Naive thymus-derived CD8-positive, alpha-beta T cell (primary cell): ENCODE measurements at regions not wholly inside any gene's neighbourhood (a gene's known extent, or its start where the extent isn't known, plus 50 kb on each side); places are given as distances from the start of the nearest gene placed in this dataset.
"Not testable (repeated sequence)": the region's sequence is repeated elsewhere in the genome, so short reads cannot be mapped to it uniquely, and the experiment has no call there.

Experiments
- ATAC-seq, 2 donors: fragments of 150-1000 bp; cut with Tn5 transposase in 1 of 2; sonication (Bioruptor Pico), chemical (Tn5 transposase) in 1 of 2; 1 replicate in 1 of 2; 2 replicates in 1 of 2; pipeline ENCODE4 v1.10.0; 2021; ENCODE audit warnings: mild to moderate bottlenecking in 2 of 2, moderate library complexity in 2 of 2
- POLR2A ChIA-PET: fragments of 350-600 bp; sonication (Branson Sonifier 250); formaldehyde crosslinking; loops from one replicate; lab custom pipeline; 2021; ENCODE audit warnings: antibody characterized with exemption; lab: Charles Lee
- DNase-seq, 10 donors: peaks; one replicate each; pipeline versions ENCODE4 v3.0.0 to v3.0.0-alpha.2; 2020 to 2022
- H3K27ac Mint-ChIP-seq, 10 donors: one replicate each; pipeline ENCODE4 v1.8.0; 2020 to 2022; ENCODE audit warnings: mild to moderate bottlenecking in 10 of 10, mixed read lengths in 10 of 10, moderate library complexity in 4 of 10, inconsistent platforms in 1 of 10
- H3K27me3 Mint-ChIP-seq, 5 donors: one replicate each; pipeline ENCODE4 v1.8.0; 2021 to 2022; ENCODE audit warnings: mixed read lengths in 5 of 5
- H3K36me3 Mint-ChIP-seq, 3 donors: one replicate each; pipeline ENCODE4 v1.8.0; 2020 to 2022; ENCODE audit warnings: mixed read lengths in 3 of 3, mild to moderate bottlenecking in 2 of 3, inconsistent platforms in 1 of 3
- H3K4me1 Mint-ChIP-seq, 4 donors: one replicate each; pipeline ENCODE4 v1.8.0; 2021 to 2022; ENCODE audit warnings: mixed read lengths in 4 of 4
- H3K4me3 Mint-ChIP-seq, 10 donors: one replicate each; pipeline ENCODE4 v1.8.0; 2020 to 2022; ENCODE audit warnings: mild to moderate bottlenecking in 10 of 10, mixed read lengths in 10 of 10, moderate library complexity in 6 of 10, inconsistent platforms in 1 of 10
- H3K9me3 Mint-ChIP-seq, 9 donors: one replicate each; pipeline ENCODE4 v1.8.0; 2020 to 2022; ENCODE audit warnings: mixed read lengths in 9 of 9, mild to moderate bottlenecking in 3 of 9, inconsistent platforms in 1 of 9, moderate library complexity in 1 of 9

DNA sequence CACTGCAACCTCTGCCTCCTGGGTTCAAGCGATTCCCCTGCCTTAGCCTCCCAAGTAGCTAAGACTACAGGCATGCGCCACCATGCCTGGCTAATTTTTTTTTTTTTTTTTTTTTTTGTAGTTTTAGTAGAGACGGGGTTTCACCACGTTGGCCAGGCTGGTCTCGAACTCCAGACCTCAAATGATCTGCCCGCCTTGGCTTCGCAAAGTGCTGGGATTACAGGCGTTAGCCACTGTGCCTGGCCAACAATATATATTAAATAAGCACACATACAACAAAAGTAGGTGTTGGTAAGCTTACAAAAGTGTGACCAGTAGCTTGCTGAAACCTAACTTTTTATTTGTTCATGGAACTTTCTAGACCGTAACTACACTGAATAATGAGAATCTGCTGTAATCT, 117.1 kb upstream of the SERF1B start:
- POLR2A ChIA-PET, H3K27me3 Mint-ChIP-seq, ATAC-seq, H3K36me3 Mint-ChIP-seq, H3K9me3 Mint-ChIP-seq, H3K4me3 Mint-ChIP-seq, H3K4me1 Mint-ChIP-seq, DNase-seq, H3K27ac Mint-ChIP-seq: not testable (repeated sequence)

DNA sequence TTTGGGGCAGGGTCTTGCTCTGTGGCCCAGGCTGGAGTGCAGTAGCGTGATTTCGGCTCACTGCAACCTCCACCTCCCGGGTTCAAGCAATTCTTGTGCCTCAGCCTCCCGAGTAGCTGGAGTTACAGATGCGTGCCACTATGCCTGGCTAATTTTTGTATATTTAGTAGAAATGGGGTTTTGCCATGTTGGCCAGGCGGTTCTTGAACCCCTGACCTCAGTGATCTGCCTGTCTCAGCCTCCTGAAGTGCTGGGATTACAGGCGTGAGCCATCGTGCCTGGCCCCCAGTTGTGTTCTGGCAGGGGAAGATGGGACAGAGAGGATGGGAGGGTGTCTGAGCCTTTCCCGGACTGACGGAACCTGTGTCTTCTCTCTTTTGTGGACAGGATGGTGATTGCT, 111.3 kb upstream of the SERF1B start:
- H3K9me3 Mint-ChIP-seq = not testable (repeated sequence)
- peak in 1 of 10 donors; percentile 8 for DNase-seq

More for the DNA sequence above, 111.3 kb upstream of the SERF1B start:
- H3K27ac Mint-ChIP-seq, ATAC-seq, H3K4me3 Mint-ChIP-seq, H3K27me3 Mint-ChIP-seq, H3K36me3 Mint-ChIP-seq, POLR2A ChIA-PET, H3K4me1 Mint-ChIP-seq: not testable (repeated sequence)
